H1 (cell line): ENCODE measurements at regions not wholly inside any gene's neighbourhood (a gene's known extent, or its start where the extent isn't known, plus 50 kb on each side); places are given as distances from the start of the nearest gene placed in this dataset.

ENCODE experiments used
- CTCF ChIA-PET: fragments of 300-600 bp; sonication (Branson Sonifier 250); formaldehyde crosslinking; loops from one replicate; lab custom pipeline; 2021; ENCODE audit not compliant: partially characterized antibody; lab: Charles Lee
- POLR2A ChIA-PET: fragments of 300-600 bp; sonication (Branson Sonifier 250); formaldehyde crosslinking; loops from one replicate; lab custom pipeline; 2021; ENCODE audit warnings: inconsistent platforms; ENCODE audit not compliant: partially characterized antibody; lab: Charles Lee
- DNase-seq, 2 experiments: peaks; one replicate each; pipeline versions ENCODE4 v3.0.0 to v3.0.0-alpha.2; 2010 to 2022; ENCODE audit warnings: low spot score in 2 of 2, low read depth in 1 of 2, mixed read lengths in 1 of 2
- FAIRE-seq: peaks from 2 replicates; lab custom pipeline; 2011; peaks lifted over from hg19 to GRCh38; lab: Jason Lieb, UNC
- H2AFZ ChIP-seq: 2 replicates; pipeline ENCODE4 v1.8.1; 2012; ENCODE audit warnings: low read length, inconsistent platforms
- H2AK5ac ChIP-seq: 2 replicates; pipeline ENCODE4 v1.6.1; 2013; ENCODE audit warnings: low read depth, low read length
- H2BK120ac ChIP-seq: replicated peaks from 2 replicates; pipeline ENCODE3; 2013; ENCODE audit warnings: low read depth, low read length, inconsistent platforms
- H2BK12ac ChIP-seq: 2 replicates; pipeline ENCODE4 v1.6.1; 2013; ENCODE audit warnings: low read depth, low read length
- H2BK15ac ChIP-seq: 2 replicates; pipeline ENCODE4 v1.6.1; 2013; ENCODE audit warnings: low read length
- H2BK20ac ChIP-seq: 2 replicates; pipeline ENCODE4 v1.6.1; 2013; ENCODE audit warnings: low read length
- H2BK5ac ChIP-seq: 2 replicates; pipeline ENCODE4 v1.6.1; 2013; ENCODE audit warnings: low read depth, low read length
- H3K14ac ChIP-seq: 2 replicates; pipeline ENCODE4 v1.6.1; 2013; ENCODE audit warnings: inconsistent platforms; ENCODE audit not compliant: insufficient read length
- H3K18ac ChIP-seq: 2 replicates; pipeline ENCODE4 v1.6.1; 2013; ENCODE audit warnings: low read length; ENCODE audit errors: extremely low read depth
- H3K23ac ChIP-seq: 2 replicates; pipeline ENCODE4 v1.6.1; 2013; ENCODE audit warnings: inconsistent platforms; ENCODE audit not compliant: insufficient read length
- H3K23me2 ChIP-seq: 2 replicates; pipeline ENCODE4 v1.6.1; 2013; ENCODE audit warnings: low read depth, low read length
- H3K27ac ChIP-seq: 2 replicates; pipeline ENCODE4 v1.6.1; 2011; ENCODE audit warnings: low read depth, low read length, inconsistent platforms
- H3K27me3 ChIP-seq, 4 experiments: replicated peaks in 1 of 4; 1 replicate in 1 of 4; 2 replicates in 3 of 4; pipeline versions ENCODE4 v1.6.1 to v1.8.1; 2011 to 2013; ENCODE audit warnings: low read length in 3 of 4, mild to moderate bottlenecking in 3 of 4, inconsistent platforms in 2 of 4, mixed read lengths in 2 of 4, moderate library complexity in 1 of 4; ENCODE audit not compliant: control insufficient read depth in 3 of 4, insufficient read depth in 3 of 4; ENCODE audit errors: extremely low read depth in 1 of 4
- H3K36me3 ChIP-seq, 4 experiments: 2 replicates each; pipeline versions ENCODE4 v1.6.1 to v1.8.1; 2011 to 2013; ENCODE audit warnings: mild to moderate bottlenecking in 4 of 4, low read length in 3 of 4, moderate library complexity in 2 of 4, control low read depth in 1 of 4, inconsistent platforms in 1 of 4; ENCODE audit not compliant: insufficient read depth in 4 of 4, control insufficient read depth in 2 of 4
- H3K4ac ChIP-seq: replicated peaks from 2 replicates; pipeline ENCODE3; 2013; ENCODE audit warnings: low read length, low read depth, mixed read lengths, inconsistent platforms; ENCODE audit not compliant: insufficient read length
- H3K4me1 ChIP-seq, 4 experiments: replicated peaks in 1 of 4; 1 replicate in 1 of 4; 2 replicates in 3 of 4; pipeline versions ENCODE4 v1.6.1 to v1.8.1; 2011 to 2013; ENCODE audit warnings: low read length in 3 of 4, inconsistent platforms in 2 of 4, mixed read lengths in 1 of 4; ENCODE audit not compliant: insufficient read depth in 4 of 4, control insufficient read depth in 3 of 4
- H3K4me2 ChIP-seq, 2 experiments: 2 replicates each; pipeline versions ENCODE4 v1.6.1 to v1.8.1; 2011 to 2013; ENCODE audit warnings: low read depth in 2 of 2, low read length in 2 of 2, control low read depth in 1 of 2, inconsistent platforms in 1 of 2, mild to moderate bottlenecking in 1 of 2; ENCODE audit not compliant: insufficient read depth in 1 of 2
- H3K4me3 ChIP-seq, 4 experiments: fragments of 200-600, 300-600 bp in 1 of 4; sonication (generic), shearing (Covaris generic), sonication (Bioruptor Twin) in 1 of 4; 2 replicates each; pipeline versions ENCODE4 v1.5.1 to v1.8.1; 2011 to 2016; ENCODE audit warnings: low read length in 4 of 4, low read depth in 3 of 4, control low read depth in 2 of 4, inconsistent platforms in 2 of 4, mild to moderate bottlenecking in 2 of 4, mixed read lengths in 1 of 4, moderate library complexity in 1 of 4; ENCODE audit not compliant: insufficient read depth in 2 of 4; ENCODE audit errors: extremely low read depth in 1 of 4
- H3K56ac ChIP-seq: replicated peaks from 2 replicates; pipeline ENCODE3; 2013; ENCODE audit warnings: low read depth, mild to moderate bottlenecking, mixed read lengths, low read length, inconsistent platforms; ENCODE audit not compliant: insufficient read length
- H3K79me1 ChIP-seq: 2 replicates; pipeline ENCODE4 v1.6.1; 2013; ENCODE audit warnings: low read depth, low read length, control low read depth
- H3K79me2 ChIP-seq, 2 experiments: 2 replicates each; pipeline versions ENCODE4 v1.6.1 to v1.8.1; 2012 to 2013; ENCODE audit warnings: low read length in 2 of 2, mild to moderate bottlenecking in 2 of 2, inconsistent platforms in 1 of 2; ENCODE audit not compliant: insufficient read depth in 2 of 2, control insufficient read depth in 1 of 2
- H3K9ac ChIP-seq, 4 experiments: replicated peaks in 1 of 4; 1 replicate in 1 of 4; 2 replicates in 3 of 4; pipeline versions ENCODE4 v1.6.1 to v1.8.1; 2011 to 2013; ENCODE audit warnings: low read depth in 3 of 4, low read length in 3 of 4, control low read depth in 2 of 4, mild to moderate bottlenecking in 2 of 4, moderate library complexity in 2 of 4, inconsistent platforms in 1 of 4; ENCODE audit errors: extremely low read depth in 1 of 4
- H3K9me3 ChIP-seq, 2 experiments: 2 replicates each; pipeline versions ENCODE4 v1.6.1 to v1.8.1; 2012 to 2013; ENCODE audit warnings: mild to moderate bottlenecking in 2 of 2, moderate library complexity in 2 of 2, control low read depth in 1 of 2, inconsistent platforms in 1 of 2, low read depth in 1 of 2, low read length in 1 of 2, mixed read lengths in 1 of 2; ENCODE audit not compliant: insufficient read depth in 2 of 2
- H4K20me1 ChIP-seq, 2 experiments: replicated peaks in 1 of 2; 2 replicates each; pipeline versions ENCODE3 to v1.8.1; 2011 to 2013; ENCODE audit warnings: inconsistent platforms in 2 of 2, low read length in 2 of 2, mild to moderate bottlenecking in 1 of 2; ENCODE audit not compliant: insufficient read depth in 2 of 2, control insufficient read depth in 1 of 2
- H4K5ac ChIP-seq: 2 replicates; pipeline ENCODE4 v1.6.1; 2013; ENCODE audit warnings: low read length, low read depth, mixed read lengths, inconsistent platforms; ENCODE audit not compliant: insufficient read length
- H4K8ac ChIP-seq: 2 replicates; pipeline ENCODE4 v1.8.0; 2013; ENCODE audit warnings: mild to moderate bottlenecking, moderate library complexity, low read length, inconsistent platforms; ENCODE audit not compliant: insufficient read depth; ENCODE audit errors: extremely low read depth
- H4K91ac ChIP-seq: replicated peaks from 2 replicates; pipeline ENCODE3; 2013; ENCODE audit warnings: low read length, mixed read lengths, inconsistent platforms; ENCODE audit not compliant: insufficient read length
- PHF8 ChIP-seq: fragments of 200-600 bp; sonication (generic); conservative IDR thresholded peaks from 2 replicates; pipeline ENCODE4 v1.7.1; 2012; ENCODE audit warnings: low read depth, mild to moderate bottlenecking, inconsistent platforms, low read length, moderate library complexity
- POU5F1 ChIP-seq: IDR thresholded peaks from 2 replicates; pipeline ENCODE4 v1.6.1; 2011; ENCODE audit warnings: low read depth, mild to moderate bottlenecking, low read length, moderate library complexity
- RAD21 ChIP-seq, 2 experiments: IDR thresholded peaks in 1 of 2; conservative IDR thresholded peaks in 1 of 2; 2 replicates each; pipeline ENCODE4 v1.6.1; 2011; ENCODE audit warnings: low read depth in 2 of 2, low read length in 2 of 2, improper control_type of control experiment in 1 of 2, inconsistent platforms in 1 of 2, mild to moderate bottlenecking in 1 of 2, moderate library complexity in 1 of 2
- SP1 ChIP-seq: IDR thresholded peaks from 2 replicates; pipeline ENCODE4 v1.6.1; 2011; ENCODE audit warnings: low read depth, low read length
- SRF ChIP-seq: IDR thresholded peaks from 2 replicates; pipeline ENCODE4 v1.6.1; 2011; ENCODE audit warnings: mild to moderate bottlenecking, low read depth, low read length, moderate library complexity
- WGBS, 2 experiments: shearing (Covaris generic) in 1 of 2; methylation state at CpG; one replicate each; pipeline versions ENCODE4 v1.1.6 to v1.1.7; 2013 to 2015; ENCODE audit warnings: low lambda C conversion rate in 2 of 2, mixed read lengths in 2 of 2, inconsistent platforms in 1 of 2, low coverage in 1 of 2, missing lambda C conversion rate in 1 of 2; ENCODE audit not compliant: insufficient replicate concordance in 2 of 2, insufficient coverage in 1 of 2, insufficient read length in 1 of 2; ENCODE audit errors: extremely low coverage in 1 of 2, missing lambda C conversion rate in 1 of 2; 5-methylcytosine and 5-hydroxymethylcytosine counted together
- TF ChIP-seq, protein P1 (sequence below): IDR thresholded peaks from 2 replicates; pipeline ENCODE4 v1.6.1; 2011; ENCODE audit warnings: low read length, improper control_type of control experiment

DNA sequence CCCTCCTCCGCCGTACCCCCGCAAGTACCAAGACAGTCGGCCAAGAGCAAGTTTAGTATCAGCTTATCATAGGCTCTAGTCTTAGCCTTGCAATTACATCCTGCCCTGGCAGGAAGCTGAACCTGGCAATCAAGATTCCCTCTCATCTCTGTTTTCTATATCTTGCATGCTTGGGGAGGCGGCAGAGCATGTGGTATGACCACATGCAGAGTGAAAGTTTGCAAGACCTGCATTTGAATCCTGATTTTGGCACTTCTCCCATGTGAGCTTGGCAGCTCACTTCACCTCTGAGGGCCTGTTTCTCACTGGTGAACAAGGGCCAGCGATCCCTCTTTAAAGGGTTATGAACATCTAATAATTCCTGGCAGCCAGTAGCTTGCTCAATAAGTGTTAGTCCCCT lies 106.1 kb upstream of the FRMD4B start:
- CTCF ChIA-PET, result no interaction called here
- no peak for FAIRE-seq

More for the DNA sequence above, 106.1 kb upstream of the FRMD4B start:
- Histone ChIP-seq H2BK5ac (no peak overlapping the region), H3K79me1 (no peaks in the 10 kb centered on the region), H3K9me3 (no peaks in the 10 kb centered on the region), H4K20me1 (no peaks in the 10 kb centered on the region), H3K4me2 (no peak overlapping the region), H2BK12ac (no peak overlapping the region), H2BK20ac (no peak overlapping the region), H3K36me3 (no peaks in the 10 kb centered on the region), H3K14ac (no peak overlapping the region), H3K4me1 (peaks cover 0 to 10% (median 5%) of the 10 kb centered on the region in 4 experiments; a peak in 4 of 7 replicates), H2AFZ (no peak overlapping the region), H3K27ac (no peak overlapping the region), H4K8ac (no peak overlapping the region), H3K4me3 (no peak overlapping the region), H3K9ac (no peak overlapping the region), H3K23me2 (no peaks in the 10 kb centered on the region), H3K27me3 (no peaks in the 10 kb centered on the region; a peak in 2 of 7 replicates), H2BK15ac (no peak overlapping the region), H3K23ac (no peak overlapping the region), H4K5ac (no peak overlapping the region), H3K79me2 (no peaks in the 10 kb centered on the region), H3K4ac (no peak overlapping the region), H2BK120ac (no peak overlapping the region), H3K56ac (no peak overlapping the region), H3K18ac (no peak overlapping the region), H4K91ac (no peak overlapping the region), H2AK5ac (no peak overlapping the region)
- no peak for TF ChIP-seq SRF
- no peak for TF ChIP-seq POU5F1
- TF ChIP-seq, protein P1, sequence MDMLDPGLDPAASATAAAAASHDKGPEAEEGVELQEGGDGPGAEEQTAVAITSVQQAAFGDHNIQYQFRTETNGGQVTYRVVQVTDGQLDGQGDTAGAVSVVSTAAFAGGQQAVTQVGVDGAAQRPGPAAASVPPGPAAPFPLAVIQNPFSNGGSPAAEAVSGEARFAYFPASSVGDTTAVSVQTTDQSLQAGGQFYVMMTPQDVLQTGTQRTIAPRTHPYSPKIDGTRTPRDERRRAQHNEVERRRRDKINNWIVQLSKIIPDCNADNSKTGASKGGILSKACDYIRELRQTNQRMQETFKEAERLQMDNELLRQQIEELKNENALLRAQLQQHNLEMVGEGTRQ, result no peak
- TF ChIP-seq RAD21 (IDR thresholded peaks at IDR 0.05 in 1 of 2, conservative IDR thresholded peaks at IDR 0.05 in 1 of 2; ENCODE audit: low read depth in 2 of 2, low read length in 2 of 2), result no peak
- no peak for TF ChIP-seq PHF8
- TF ChIP-seq SP1, result no peak
- WGBS, 2 experiments, result 84% methylated on average over 6 of the region's 6 CpGs; no CpG with 5 or more reads in 1 of the 2 experiments
- DNase-seq, result no peak
- POLR2A ChIA-PET, result no interaction called here
